ENCODE measurements at regions not wholly inside any gene's neighbourhood (a gene's known extent, or its start where the extent isn't known, plus 50 kb on each side); places are given as distances from the start of the nearest gene placed in this dataset.

DNA sequence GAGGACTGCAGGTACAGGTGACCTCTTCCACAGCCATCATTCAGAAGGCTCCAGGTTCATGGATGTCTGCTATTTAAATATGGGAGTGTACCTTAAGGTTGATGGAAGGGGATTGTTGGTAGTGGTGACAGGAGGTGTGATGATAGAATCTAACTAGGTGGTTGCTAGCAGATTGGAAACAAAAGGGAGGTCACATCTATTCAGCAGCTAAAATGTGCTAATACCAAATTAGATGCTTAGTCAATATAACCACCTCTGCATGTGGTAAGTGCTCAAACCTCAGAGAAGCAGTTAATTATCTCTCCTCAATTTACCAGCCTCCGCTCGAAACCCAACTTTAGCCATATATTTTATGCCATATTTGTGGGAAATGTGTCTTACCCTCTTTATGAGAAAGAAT is 98.7 kb upstream of the CCSER1 start:
- no peak for TF ChIP-seq ZNF23 (tag by site-specific recombination; IDR thresholded peaks at IDR 0.05; ENCODE audit: borderline replicate concordance)
- no peak for TF ChIP-seq ZNF274 (IDR thresholded peaks at IDR 0.05; ENCODE audit: low read length)
- no peak for TF ChIP-seq ZNF274 (tag by site-specific recombination; IDR thresholded peaks at IDR 0.05; ENCODE audit: borderline replicate concordance)
- TF ChIP-seq, protein P1, sequence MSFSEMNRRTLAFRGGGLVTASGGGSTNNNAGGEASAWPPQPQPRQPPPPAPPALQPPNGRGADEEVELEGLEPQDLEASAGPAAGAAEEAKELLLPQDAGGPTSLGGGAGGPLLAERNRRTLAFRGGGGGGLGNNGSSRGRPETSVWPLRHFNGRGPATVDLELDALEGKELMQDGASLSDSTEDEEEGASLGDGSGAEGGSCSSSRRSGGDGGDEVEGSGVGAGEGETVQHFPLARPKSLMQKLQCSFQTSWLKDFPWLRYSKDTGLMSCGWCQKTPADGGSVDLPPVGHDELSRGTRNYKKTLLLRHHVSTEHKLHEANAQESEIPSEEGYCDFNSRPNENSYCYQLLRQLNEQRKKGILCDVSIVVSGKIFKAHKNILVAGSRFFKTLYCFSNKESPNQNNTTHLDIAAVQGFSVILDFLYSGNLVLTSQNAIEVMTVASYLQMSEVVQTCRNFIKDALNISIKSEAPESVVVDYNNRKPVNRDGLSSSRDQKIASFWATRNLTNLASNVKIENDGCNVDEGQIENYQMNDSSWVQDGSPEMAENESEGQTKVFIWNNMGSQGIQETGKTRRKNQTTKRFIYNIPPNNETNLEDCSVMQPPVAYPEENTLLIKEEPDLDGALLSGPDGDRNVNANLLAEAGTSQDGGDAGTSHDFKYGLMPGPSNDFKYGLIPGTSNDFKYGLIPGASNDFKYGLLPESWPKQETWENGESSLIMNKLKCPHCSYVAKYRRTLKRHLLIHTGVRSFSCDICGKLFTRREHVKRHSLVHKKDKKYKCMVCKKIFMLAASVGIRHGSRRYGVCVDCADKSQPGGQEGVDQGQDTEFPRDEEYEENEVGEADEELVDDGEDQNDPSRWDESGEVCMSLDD (tag by site-specific recombination; IDR thresholded peaks at IDR 0.05): no peak
- TF ChIP-seq ZBTB21 (tag by site-specific recombination; IDR thresholded peaks at IDR 0.05): no peak
- no peak for TF ChIP-seq ZNF335 (tag by site-specific recombination; conservative IDR thresholded peaks at IDR 0.05)
- TF ChIP-seq, protein P2, sequence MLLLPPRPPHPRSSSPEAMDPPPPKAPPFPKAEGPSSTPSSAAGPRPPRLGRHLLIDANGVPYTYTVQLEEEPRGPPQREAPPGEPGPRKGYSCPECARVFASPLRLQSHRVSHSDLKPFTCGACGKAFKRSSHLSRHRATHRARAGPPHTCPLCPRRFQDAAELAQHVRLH (tag by site-specific recombination; IDR thresholded peaks at IDR 0.05): no peak
- no peak for TF ChIP-seq RBAK (tag by site-specific recombination; IDR thresholded peaks at IDR 0.05)
- TF ChIP-seq ZNF830 (tag by site-specific recombination; IDR thresholded peaks at IDR 0.05; ENCODE audit: low read depth): no peak
- no peak for TF ChIP-seq ZNF664 (tag by site-specific recombination; IDR thresholded peaks at IDR 0.05)
- TF ChIP-seq ZNF140 (tag by site-specific recombination; IDR thresholded peaks at IDR 0.05): no peak
- TF ChIP-seq, protein P3, sequence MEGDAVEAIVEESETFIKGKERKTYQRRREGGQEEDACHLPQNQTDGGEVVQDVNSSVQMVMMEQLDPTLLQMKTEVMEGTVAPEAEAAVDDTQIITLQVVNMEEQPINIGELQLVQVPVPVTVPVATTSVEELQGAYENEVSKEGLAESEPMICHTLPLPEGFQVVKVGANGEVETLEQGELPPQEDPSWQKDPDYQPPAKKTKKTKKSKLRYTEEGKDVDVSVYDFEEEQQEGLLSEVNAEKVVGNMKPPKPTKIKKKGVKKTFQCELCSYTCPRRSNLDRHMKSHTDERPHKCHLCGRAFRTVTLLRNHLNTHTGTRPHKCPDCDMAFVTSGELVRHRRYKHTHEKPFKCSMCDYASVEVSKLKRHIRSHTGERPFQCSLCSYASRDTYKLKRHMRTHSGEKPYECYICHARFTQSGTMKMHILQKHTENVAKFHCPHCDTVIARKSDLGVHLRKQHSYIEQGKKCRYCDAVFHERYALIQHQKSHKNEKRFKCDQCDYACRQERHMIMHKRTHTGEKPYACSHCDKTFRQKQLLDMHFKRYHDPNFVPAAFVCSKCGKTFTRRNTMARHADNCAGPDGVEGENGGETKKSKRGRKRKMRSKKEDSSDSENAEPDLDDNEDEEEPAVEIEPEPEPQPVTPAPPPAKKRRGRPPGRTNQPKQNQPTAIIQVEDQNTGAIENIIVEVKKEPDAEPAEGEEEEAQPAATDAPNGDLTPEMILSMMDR (tag by site-specific recombination; IDR thresholded peaks at IDR 0.05): no peak
- TF ChIP-seq HOXA7 (CRISPR knock-in tag; IDR thresholded peaks at IDR 0.05; ENCODE audit: borderline replicate concordance): no peak
